ENCODE measurements at regions not wholly inside any gene's neighbourhood (a gene's known extent, or its start where the extent isn't known, plus 50 kb on each side); places are given as distances from the start of the nearest gene placed in this dataset.
"Not testable (repeated sequence)": the region's sequence is repeated elsewhere in the genome, so short reads cannot be mapped to it uniquely, and the experiment has no call there.

GRCh38 chrY:12212394-12212793 is 488.6 kb upstream of the USP9Y start:
- FAIRE-seq (no peak), DNase-seq (ENCODE audit: low spot score) (no peak)

- DNase-seq (ENCODE audit: low spot score), result no peak
- FAIRE-seq, result no peak
These were observed 485.4 kb upstream of the USP9Y start for GRCh38 chrY:12215564-12216022.

- FAIRE-seq, result no peak
These were observed 470.1 kb upstream of the USP9Y start for GRCh38 chrY:12230921-12231320.

GRCh38 chrY:12236399-12236798 is 464.6 kb upstream of the USP9Y start:
- DNase-seq (ENCODE audit: low spot score) (no peak), FAIRE-seq (no peak)

More at GRCh38 chrY:12230921-12231320, 470.1 kb upstream of the USP9Y start:
- DNase-seq (ENCODE audit: low spot score), result no peak

- FAIRE-seq, result peak; percentile 85
- DNase-seq (ENCODE audit: low spot score), result not testable (repeated sequence)
These were observed 460.7 kb upstream of the USP9Y start for GRCh38 chrY:12240326-12240725.

- FAIRE-seq (no peak), DNase-seq (ENCODE audit: low spot score) (no peak)
These were observed 456.9 kb upstream of the USP9Y start for GRCh38 chrY:12244146-12244545.

GRCh38 chrY:12253756-12254155 is 447.3 kb upstream of the USP9Y start:
- no peak for FAIRE-seq
- DNase-seq (ENCODE audit: low spot score), result no peak

GRCh38 chrY:12271162-12271561 is 429.9 kb upstream of the USP9Y start:
- FAIRE-seq (no peak), DNase-seq (ENCODE audit: low spot score) (no peak)

- DNase-seq (ENCODE audit: low spot score) (no peak), FAIRE-seq (no peak)
These were observed 415.4 kb upstream of the USP9Y start for GRCh38 chrY:12285608-12286007.

GRCh38 chrY:12288919-12289318 is 412.1 kb upstream of the USP9Y start:
- DNase-seq (ENCODE audit: low spot score), result no peak
- FAIRE-seq, result no peak

GRCh38 chrY:12289415-12289814 is 411.6 kb upstream of the USP9Y start:
- DNase-seq (ENCODE audit: low spot score) (no peak), FAIRE-seq (no peak)

GRCh38 chrY:12292542-12292941 is 408.5 kb upstream of the USP9Y start:
- DNase-seq (ENCODE audit: low spot score), result no peak
- FAIRE-seq, result no peak

GRCh38 chrY:12296460-12296859 is 404.6 kb upstream of the USP9Y start:
- FAIRE-seq, result no peak
- no peak for DNase-seq (ENCODE audit: low spot score)

GRCh38 chrY:12299796-12300195 is 401.2 kb upstream of the USP9Y start:
- not testable (repeated sequence) for FAIRE-seq; DNase-seq (ENCODE audit: low spot score)

- DNase-seq (ENCODE audit: low spot score), result no peak
- FAIRE-seq, result no peak
These were observed 397.6 kb upstream of the USP9Y start for GRCh38 chrY:12303464-12303863.

- FAIRE-seq, result no peak
These were observed 395.6 kb upstream of the USP9Y start for GRCh38 chrY:12305456-12305855.

GRCh38 chrY:12309212-12309611 is 391.8 kb upstream of the USP9Y start:
- no peak for FAIRE-seq
- no peak for DNase-seq (ENCODE audit: low spot score)

More at GRCh38 chrY:12305456-12305855, 395.6 kb upstream of the USP9Y start:
- no peak for DNase-seq (ENCODE audit: low spot score)

- FAIRE-seq, result no peak
- DNase-seq (ENCODE audit: low spot score), result no peak
These were observed 390.2 kb upstream of the USP9Y start for GRCh38 chrY:12310832-12311231.

GRCh38 chrY:12327751-12328150 is 373.3 kb upstream of the USP9Y start:
- DNase-seq (ENCODE audit: low spot score), result no peak
- FAIRE-seq, result no peak

GRCh38 chrY:12331917-12332316 is 369.1 kb upstream of the USP9Y start:
- peak; percentile 57 for FAIRE-seq
- not testable (repeated sequence) for DNase-seq (ENCODE audit: low spot score)

GRCh38 chrY:12343211-12343610 is 357.8 kb upstream of the USP9Y start:
- no peak for FAIRE-seq
- no peak for DNase-seq (ENCODE audit: low spot score)

- no peak for DNase-seq (ENCODE audit: low spot score)
- FAIRE-seq, result no peak
These were observed 352.9 kb upstream of the USP9Y start for GRCh38 chrY:12348181-12348580.

- DNase-seq (ENCODE audit: low spot score), result no peak
- no peak for FAIRE-seq
These were observed 343.8 kb upstream of the USP9Y start for GRCh38 chrY:12357204-12357603.

GRCh38 chrY:12357655-12358054 is 343.4 kb upstream of the USP9Y start:
- no peak for DNase-seq (ENCODE audit: low spot score)
- FAIRE-seq, result no peak

All from RCC 7860 (cell line).